ENCODE measurements at regions not wholly inside any gene's neighbourhood (a gene's known extent, or its start where the extent isn't known, plus 50 kb on each side); places are given as distances from the start of the nearest gene placed in this dataset.
"Not testable (repeated sequence)": the region's sequence is repeated elsewhere in the genome, so short reads cannot be mapped to it uniquely, and the experiment has no call there.

DNA sequence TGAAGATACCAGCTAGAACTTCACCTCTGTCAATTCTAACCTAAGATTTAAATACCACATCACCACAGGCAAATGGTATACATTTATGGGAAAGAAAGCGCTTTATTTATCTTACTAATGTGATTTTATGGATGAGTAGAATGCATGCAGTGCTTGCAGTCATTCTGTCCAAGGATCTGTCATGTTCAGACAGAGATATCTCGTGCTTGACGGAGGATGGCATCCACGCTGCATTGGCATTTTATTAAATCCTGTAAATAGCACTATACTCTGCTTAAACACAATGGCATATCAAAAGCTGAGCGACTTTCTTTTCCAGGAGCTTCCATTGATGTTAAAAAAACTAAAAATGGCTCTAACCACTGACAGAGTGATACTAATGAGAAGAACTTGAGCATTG, 133.7 kb upstream of the CAV2 start:
- no peak overlapping the region for H3K9ac ChIP-seq
- H3K79me2 ChIP-seq (ENCODE audit: insufficient read depth, low read depth), result no peaks in the 10 kb centered on the region
- H3K4me1 ChIP-seq (ENCODE audit: low read depth, poor library complexity, severe bottlenecking), result no peaks in the 10 kb centered on the region
- TF ChIP-seq, protein P1, sequence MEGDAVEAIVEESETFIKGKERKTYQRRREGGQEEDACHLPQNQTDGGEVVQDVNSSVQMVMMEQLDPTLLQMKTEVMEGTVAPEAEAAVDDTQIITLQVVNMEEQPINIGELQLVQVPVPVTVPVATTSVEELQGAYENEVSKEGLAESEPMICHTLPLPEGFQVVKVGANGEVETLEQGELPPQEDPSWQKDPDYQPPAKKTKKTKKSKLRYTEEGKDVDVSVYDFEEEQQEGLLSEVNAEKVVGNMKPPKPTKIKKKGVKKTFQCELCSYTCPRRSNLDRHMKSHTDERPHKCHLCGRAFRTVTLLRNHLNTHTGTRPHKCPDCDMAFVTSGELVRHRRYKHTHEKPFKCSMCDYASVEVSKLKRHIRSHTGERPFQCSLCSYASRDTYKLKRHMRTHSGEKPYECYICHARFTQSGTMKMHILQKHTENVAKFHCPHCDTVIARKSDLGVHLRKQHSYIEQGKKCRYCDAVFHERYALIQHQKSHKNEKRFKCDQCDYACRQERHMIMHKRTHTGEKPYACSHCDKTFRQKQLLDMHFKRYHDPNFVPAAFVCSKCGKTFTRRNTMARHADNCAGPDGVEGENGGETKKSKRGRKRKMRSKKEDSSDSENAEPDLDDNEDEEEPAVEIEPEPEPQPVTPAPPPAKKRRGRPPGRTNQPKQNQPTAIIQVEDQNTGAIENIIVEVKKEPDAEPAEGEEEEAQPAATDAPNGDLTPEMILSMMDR (conservative IDR thresholded peaks at IDR 0.05; ENCODE audit: low read depth, low read length), result no peak
- H4K20me1 ChIP-seq (ENCODE audit: insufficient read depth), result no peaks in the 10 kb centered on the region
- no peak overlapping the region for H3K4me2 ChIP-seq
- H3K27ac ChIP-seq, result no peak overlapping the region
- no peaks in the 10 kb centered on the region for H3K27me3 ChIP-seq (ENCODE audit: insufficient read depth, low read depth)
- H3K4me3 ChIP-seq (IDR thresholded peaks at IDR 0.05; ENCODE audit: insufficient read depth, low read depth, low read length), result no peak overlapping the region
- no peaks in the 10 kb centered on the region for H3K36me3 ChIP-seq (ENCODE audit: insufficient read depth)
- H2AFZ ChIP-seq (ENCODE audit: low read depth), result no peak overlapping the region

DNA sequence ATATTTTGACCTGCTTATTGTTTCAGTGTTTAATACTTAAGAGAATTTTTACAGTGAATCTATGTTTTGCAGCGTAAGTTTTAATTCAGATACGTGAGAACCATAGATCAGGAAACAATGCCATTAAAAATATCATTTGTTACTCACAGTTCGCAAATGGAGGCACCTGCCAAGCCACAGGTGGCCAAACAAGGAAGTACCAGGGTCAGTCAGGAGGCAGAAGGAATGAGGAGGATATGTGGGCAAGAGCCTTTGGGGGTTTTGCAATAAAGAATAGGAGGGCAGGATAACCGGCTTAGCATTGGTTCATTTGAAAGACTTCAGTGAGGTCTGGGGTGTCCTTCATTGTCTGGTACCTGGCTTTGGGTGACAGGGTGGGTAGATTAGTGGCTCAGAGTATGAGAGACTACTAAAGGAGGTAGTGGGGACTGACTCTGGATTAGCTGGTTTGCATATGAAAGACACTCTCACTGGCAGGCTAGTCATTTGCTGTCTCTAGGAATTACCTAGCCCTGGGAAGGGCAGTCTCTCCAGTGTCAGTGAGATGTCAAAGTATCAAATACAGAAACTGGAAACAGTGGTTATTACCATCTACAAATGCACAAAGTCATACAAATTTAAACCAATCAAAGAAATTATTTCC, 132.2 kb upstream of the CAV2 start:
- Histone ChIP-seq H2AFZ (ENCODE audit: low read depth) (no peak overlapping the region), H3K4me2 (no peak overlapping the region), H3K79me2 (ENCODE audit: insufficient read depth, low read depth) (no peaks in the 10 kb centered on the region), H3K27me3 (ENCODE audit: insufficient read depth, low read depth) (no peaks in the 10 kb centered on the region), H4K20me1 (ENCODE audit: insufficient read depth) (no peaks in the 10 kb centered on the region), H3K4me3 (IDR thresholded peaks at IDR 0.05; ENCODE audit: insufficient read depth, low read depth, low read length) (no peak overlapping the region), H3K4me1 (ENCODE audit: low read depth, poor library complexity, severe bottlenecking) (no peaks in the 10 kb centered on the region), H3K27ac (no peak overlapping the region), H3K36me3 (ENCODE audit: insufficient read depth) (no peaks in the 10 kb centered on the region), H3K9ac (no peak overlapping the region)
- TF ChIP-seq, protein P1 (conservative IDR thresholded peaks at IDR 0.05; ENCODE audit: low read depth, low read length), result no peak

DNA sequence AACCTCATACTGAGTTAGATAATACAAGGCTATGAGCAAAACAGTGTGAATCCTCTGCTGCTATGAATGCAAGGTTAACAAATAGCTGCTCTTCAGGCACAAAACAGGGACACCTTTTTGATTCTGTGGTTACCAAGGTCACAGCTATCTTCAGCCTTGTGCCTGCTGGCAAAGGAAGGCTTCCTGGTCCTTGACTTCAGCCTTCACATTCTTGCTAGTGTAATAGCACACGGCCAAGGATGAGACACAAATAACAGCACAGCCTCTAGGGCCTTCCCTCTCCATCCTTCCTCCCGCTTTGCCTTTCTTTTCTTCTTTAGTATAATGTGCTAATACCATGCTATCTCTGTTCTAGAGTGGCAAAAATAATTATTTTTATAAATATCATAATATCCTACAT, 130.6 kb upstream of the CAV2 start:
- no peaks in the 10 kb centered on the region for H3K4me1 ChIP-seq (ENCODE audit: low read depth, poor library complexity, severe bottlenecking)
- no peaks in the 10 kb centered on the region for H4K20me1 ChIP-seq (ENCODE audit: insufficient read depth)
- H3K36me3 ChIP-seq (ENCODE audit: insufficient read depth), result no peaks in the 10 kb centered on the region
- no peak overlapping the region for H3K4me3 ChIP-seq (IDR thresholded peaks at IDR 0.05; ENCODE audit: insufficient read depth, low read depth, low read length)
- H2AFZ ChIP-seq (ENCODE audit: low read depth), result no peak overlapping the region
- no peak overlapping the region for H3K4me2 ChIP-seq
- no peak overlapping the region for H3K9ac ChIP-seq
- no peak overlapping the region for H3K27ac ChIP-seq
- no peaks in the 10 kb centered on the region for H3K27me3 ChIP-seq (ENCODE audit: insufficient read depth, low read depth)
- H3K79me2 ChIP-seq (ENCODE audit: insufficient read depth, low read depth), result no peaks in the 10 kb centered on the region
- TF ChIP-seq, protein P1 (conservative IDR thresholded peaks at IDR 0.05; ENCODE audit: low read depth, low read length), result no peak

DNA sequence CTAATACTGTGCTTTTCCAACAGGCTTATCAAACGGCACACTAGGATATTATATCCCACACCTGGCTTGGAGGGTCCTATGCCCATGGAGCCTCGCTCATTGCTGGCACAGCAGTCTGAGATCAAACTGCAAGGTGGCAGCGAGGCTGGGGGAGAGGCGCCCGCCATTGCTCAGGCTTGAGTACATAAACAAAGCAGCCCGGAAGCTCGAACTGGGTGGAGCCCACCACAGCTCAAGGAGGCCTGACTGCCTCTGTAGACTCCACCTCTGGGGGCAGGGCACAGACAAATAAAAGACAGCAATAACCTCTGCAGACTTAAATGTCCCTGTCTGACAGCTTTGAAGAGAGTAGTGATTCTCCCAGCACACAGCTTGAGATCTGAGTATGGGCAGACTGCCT, 128.0 kb upstream of the CAV2 start:
- not testable (repeated sequence) for H3K27ac ChIP-seq; H3K4me2 ChIP-seq; H3K79me2 ChIP-seq (ENCODE audit: insufficient read depth, low read depth); H3K9ac ChIP-seq; H3K4me3 ChIP-seq (IDR thresholded peaks at IDR 0.05; ENCODE audit: insufficient read depth, low read depth, low read length); H3K27me3 ChIP-seq (ENCODE audit: insufficient read depth, low read depth); H2AFZ ChIP-seq (ENCODE audit: low read depth); H3K36me3 ChIP-seq (ENCODE audit: insufficient read depth); H3K4me1 ChIP-seq (ENCODE audit: low read depth, poor library complexity, severe bottlenecking); H4K20me1 ChIP-seq (ENCODE audit: insufficient read depth)

DNA sequence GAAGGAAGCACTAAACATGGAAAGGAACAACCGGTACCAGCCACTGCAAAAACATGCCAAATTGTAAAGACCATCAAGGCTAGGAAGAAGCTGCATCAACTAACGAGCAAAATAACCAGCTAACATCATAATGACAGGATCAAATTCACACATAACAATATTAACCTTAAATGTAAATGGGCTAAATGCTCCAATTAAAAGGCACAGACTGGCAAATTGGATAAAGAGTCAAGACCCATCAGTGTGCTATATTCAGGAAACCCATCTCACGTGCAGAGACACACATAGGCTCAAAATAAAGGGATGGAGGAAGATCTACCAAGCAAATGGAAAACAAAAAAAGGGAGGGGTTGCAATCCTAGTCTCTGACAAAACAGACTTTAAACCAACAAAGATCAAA, 126.3 kb upstream of the CAV2 start:
- not testable (repeated sequence) for H3K4me3 ChIP-seq (IDR thresholded peaks at IDR 0.05; ENCODE audit: insufficient read depth, low read depth, low read length); H3K27ac ChIP-seq; H3K4me1 ChIP-seq (ENCODE audit: low read depth, poor library complexity, severe bottlenecking); H3K4me2 ChIP-seq; H3K36me3 ChIP-seq (ENCODE audit: insufficient read depth); H2AFZ ChIP-seq (ENCODE audit: low read depth); H3K27me3 ChIP-seq (ENCODE audit: insufficient read depth, low read depth); H3K9ac ChIP-seq; H3K79me2 ChIP-seq (ENCODE audit: insufficient read depth, low read depth); H4K20me1 ChIP-seq (ENCODE audit: insufficient read depth)
